ENCODE measurements at regions not wholly inside any gene's neighbourhood (a gene's known extent, or its start where the extent isn't known, plus 50 kb on each side); places are given as distances from the start of the nearest gene placed in this dataset.

DNA sequence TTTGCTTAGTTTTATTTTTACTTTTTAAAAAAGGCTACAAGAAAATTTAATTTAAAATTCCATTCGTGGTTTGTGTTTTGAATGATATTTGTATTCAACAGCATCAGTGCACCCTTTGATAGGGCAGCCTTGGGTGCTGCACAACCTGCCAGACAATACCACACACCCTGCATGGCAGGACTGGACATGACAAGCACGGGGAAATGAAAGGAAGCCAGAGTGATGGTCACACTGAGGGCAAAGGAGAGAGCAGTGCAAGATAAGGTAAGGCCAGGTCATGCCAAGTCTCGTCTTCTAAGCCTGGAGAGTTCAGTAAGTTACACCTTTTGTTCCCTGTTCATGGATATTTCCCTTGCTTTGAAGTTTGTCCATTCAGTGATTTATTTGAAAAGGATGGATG lies 103.0 kb downstream of the ALDH8A1 start:
- TF ChIP-seq, protein P1, sequence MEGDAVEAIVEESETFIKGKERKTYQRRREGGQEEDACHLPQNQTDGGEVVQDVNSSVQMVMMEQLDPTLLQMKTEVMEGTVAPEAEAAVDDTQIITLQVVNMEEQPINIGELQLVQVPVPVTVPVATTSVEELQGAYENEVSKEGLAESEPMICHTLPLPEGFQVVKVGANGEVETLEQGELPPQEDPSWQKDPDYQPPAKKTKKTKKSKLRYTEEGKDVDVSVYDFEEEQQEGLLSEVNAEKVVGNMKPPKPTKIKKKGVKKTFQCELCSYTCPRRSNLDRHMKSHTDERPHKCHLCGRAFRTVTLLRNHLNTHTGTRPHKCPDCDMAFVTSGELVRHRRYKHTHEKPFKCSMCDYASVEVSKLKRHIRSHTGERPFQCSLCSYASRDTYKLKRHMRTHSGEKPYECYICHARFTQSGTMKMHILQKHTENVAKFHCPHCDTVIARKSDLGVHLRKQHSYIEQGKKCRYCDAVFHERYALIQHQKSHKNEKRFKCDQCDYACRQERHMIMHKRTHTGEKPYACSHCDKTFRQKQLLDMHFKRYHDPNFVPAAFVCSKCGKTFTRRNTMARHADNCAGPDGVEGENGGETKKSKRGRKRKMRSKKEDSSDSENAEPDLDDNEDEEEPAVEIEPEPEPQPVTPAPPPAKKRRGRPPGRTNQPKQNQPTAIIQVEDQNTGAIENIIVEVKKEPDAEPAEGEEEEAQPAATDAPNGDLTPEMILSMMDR (IDR thresholded peaks at IDR 0.05; ENCODE audit: control extremely low read depth in 1 of 3, insufficient read depth in 1 of 3, low read depth in 1 of 3, low read length in 3 of 3), result no peak
- TF ChIP-seq PHF8 (conservative IDR thresholded peaks at IDR 0.05; ENCODE audit: low read depth, low read length) (no peak), EZH2 (IDR thresholded peaks at IDR 0.05; ENCODE audit: low read depth, low read length, severe bottlenecking) (no peak), NRF1 (IDR thresholded peaks at IDR 0.05; ENCODE audit: low read depth, low read length) (no peak), EP300 (IDR thresholded peaks at IDR 0.05; ENCODE audit: borderline replicate concordance in 1 of 2, low read depth in 2 of 2, low read length in 2 of 2) (no peak), SP1 (IDR thresholded peaks at IDR 0.05; ENCODE audit: low read depth, low read length) (no peak), MAFK (IDR thresholded peaks at IDR 0.05; ENCODE audit: low read depth, low read length) (no peak), RNF2 (IDR thresholded peaks at IDR 0.05; ENCODE audit: borderline replicate concordance, low read depth, low read length, missing control alignments, poor library complexity, severe bottlenecking) (no peak), RFX5 (IDR thresholded peaks at IDR 0.05; ENCODE audit: borderline replicate concordance, low read depth, low read length) (no peak), KDM5A (IDR thresholded peaks at IDR 0.05; ENCODE audit: low read length) (no peak), TCF12 (IDR thresholded peaks at IDR 0.05; ENCODE audit: low read depth, low read length) (no peak)
